HUES48 (cell line): ENCODE measurements at regions not wholly inside any gene's neighbourhood (a gene's known extent, or its start where the extent isn't known, plus 50 kb on each side); places are given as distances from the start of the nearest gene placed in this dataset.

Experiments used
- H3K27ac ChIP-seq: one replicate; pipeline ENCODE4 v1.7.0; 2013; ENCODE audit warnings: low read depth, low read length, inconsistent platforms
- H3K27me3 ChIP-seq: 2 replicates; pipeline ENCODE4 v1.6.1; 2013; ENCODE audit warnings: mild to moderate bottlenecking, low read length; ENCODE audit not compliant: control insufficient read depth, insufficient read depth
- H3K36me3 ChIP-seq: 2 replicates; pipeline ENCODE4 v1.6.1; 2013; ENCODE audit warnings: low read length; ENCODE audit not compliant: control insufficient read depth, insufficient read depth
- H3K4me1 ChIP-seq: 2 replicates; pipeline ENCODE4 v1.6.1; 2013; ENCODE audit warnings: mild to moderate bottlenecking, low read length; ENCODE audit not compliant: control insufficient read depth, insufficient read depth
- H3K4me3 ChIP-seq: 2 replicates; pipeline ENCODE4 v1.5.1; 2013; ENCODE audit warnings: mild to moderate bottlenecking, low read depth, low read length
- H3K9ac ChIP-seq: 2 replicates; pipeline ENCODE4 v1.6.1; 2013; ENCODE audit warnings: mild to moderate bottlenecking, low read depth, low read length, moderate library complexity
- H3K9me3 ChIP-seq: 2 replicates; pipeline ENCODE4 v1.6.1; 2013; ENCODE audit warnings: low read length; ENCODE audit not compliant: control insufficient read depth, insufficient read depth

DNA sequence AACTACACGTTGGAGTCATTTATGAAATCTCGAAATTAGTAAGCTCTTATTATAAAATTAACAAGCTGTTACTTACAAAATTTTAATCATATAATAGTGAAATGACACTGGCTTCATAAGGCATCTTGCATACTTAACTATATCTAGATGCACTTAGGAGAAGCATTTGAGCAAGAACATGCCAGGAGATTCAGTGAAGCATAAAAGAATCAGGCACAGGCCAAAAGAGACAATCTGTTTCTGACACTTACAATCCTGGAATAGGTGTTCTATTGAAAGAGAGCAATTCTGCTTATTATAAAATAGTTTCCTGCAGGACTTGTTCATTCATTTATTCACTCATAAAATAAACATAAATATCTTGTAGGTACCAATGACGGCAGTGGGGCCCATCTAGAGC, 1152.2 kb upstream of the CDH6 start:
- Histone ChIP-seq H3K9me3 (no peaks in the 10 kb centered on the region), H3K27ac (no peak overlapping the region), H3K9ac (no peak overlapping the region), H3K4me1 (no peaks in the 10 kb centered on the region), H3K4me3 (no peak overlapping the region), H3K27me3 (no peaks in the 10 kb centered on the region), H3K36me3 (no peaks in the 10 kb centered on the region)

DNA sequence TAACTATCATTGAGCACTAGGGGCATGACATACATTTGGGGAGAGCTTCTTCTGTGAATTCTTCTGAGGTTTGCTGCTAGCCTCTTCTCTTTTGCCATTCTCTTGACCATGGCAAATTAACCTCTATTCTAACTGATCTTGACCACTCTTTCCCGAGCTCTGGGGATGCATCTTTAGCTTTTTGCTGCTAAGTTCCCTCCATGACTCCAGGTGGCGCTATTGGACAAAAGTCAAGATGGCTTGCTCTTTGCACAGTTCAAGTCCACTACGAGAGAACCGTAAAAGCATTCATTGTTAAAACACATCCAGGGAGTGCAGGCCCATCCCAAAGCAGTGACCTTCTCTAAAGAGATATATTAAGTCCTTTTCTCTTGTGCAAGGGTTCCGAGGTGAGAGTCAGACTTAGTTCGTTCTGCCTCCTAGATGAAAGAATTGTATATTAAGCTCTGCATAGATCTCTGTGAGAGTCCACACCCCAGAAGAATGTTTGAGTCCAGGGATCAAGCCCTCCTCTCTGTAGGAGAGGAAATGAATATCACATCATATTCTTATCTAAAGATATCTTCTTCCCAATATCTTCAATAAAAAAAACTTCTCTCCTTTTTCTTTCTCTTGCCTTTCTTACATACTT, 1152.9 kb upstream of the CDH6 start:
- Histone ChIP-seq H3K4me1 (no peaks in the 10 kb centered on the region), H3K36me3 (no peaks in the 10 kb centered on the region), H3K9ac (no peak overlapping the region), H3K4me3 (no peak overlapping the region), H3K27ac (no peak overlapping the region), H3K27me3 (no peaks in the 10 kb centered on the region), H3K9me3 (no peaks in the 10 kb centered on the region; the same call in 1 of the 2 replicates)

- Histone ChIP-seq H3K4me3 (no peak overlapping the region), H3K9ac (no peak overlapping the region), H3K36me3 (no peaks in the 10 kb centered on the region), H3K4me1 (no peaks in the 10 kb centered on the region), H3K9me3 (no peaks in the 10 kb centered on the region; the same call in 1 of the 2 replicates), H3K27me3 (no peaks in the 10 kb centered on the region), H3K27ac (no peak overlapping the region)
Measured at GRCh38 chr5:30039379-30039778, 1154.1 kb upstream of the CDH6 start.

GRCh38 chr5:30034870-30035269, 1158.6 kb upstream of the CDH6 start:
- H3K9ac ChIP-seq = no peak overlapping the region
- H3K4me1 ChIP-seq = no peaks in the 10 kb centered on the region
- no peaks in the 10 kb centered on the region for H3K36me3 ChIP-seq
- H3K27ac ChIP-seq = no peak overlapping the region
- H3K9me3 ChIP-seq = no peaks in the 10 kb centered on the region; the same call in 1 of the 2 replicates
- H3K27me3 ChIP-seq = no peaks in the 10 kb centered on the region
- no peak overlapping the region for H3K4me3 ChIP-seq

GRCh38 chr5:30030101-30030500, 1163.4 kb upstream of the CDH6 start:
- Histone ChIP-seq H3K27ac (no peak overlapping the region), H3K4me3 (no peak overlapping the region), H3K27me3 (no peaks in the 10 kb centered on the region), H3K9me3 (no peaks in the 10 kb centered on the region), H3K9ac (no peak overlapping the region), H3K4me1 (no peaks in the 10 kb centered on the region), H3K36me3 (no peaks in the 10 kb centered on the region)

DNA sequence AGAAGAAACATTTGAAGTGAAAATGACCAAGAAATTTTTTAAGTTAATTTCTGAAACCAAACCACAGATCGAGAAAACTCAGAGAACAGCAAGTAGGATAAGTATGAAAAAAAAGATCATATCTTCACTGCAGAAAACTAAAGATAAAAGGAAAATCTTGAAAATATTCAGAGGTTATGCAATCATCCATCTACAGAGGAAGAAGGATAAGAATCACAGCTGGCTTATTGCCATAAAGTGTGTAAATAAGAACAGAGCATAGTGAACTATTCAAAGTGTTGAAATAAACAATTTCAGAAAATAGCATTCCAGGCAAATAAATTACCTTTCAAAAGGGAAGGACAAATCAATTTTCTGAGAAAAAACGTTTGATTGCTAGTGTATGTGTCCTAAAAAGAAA, 1191.7 kb upstream of the CDH6 start:
- Histone ChIP-seq H3K27ac (no peak overlapping the region), H3K27me3 (no peaks in the 10 kb centered on the region), H3K9ac (no peak overlapping the region), H3K9me3 (no peaks in the 10 kb centered on the region), H3K4me3 (no peak overlapping the region), H3K4me1 (no peaks in the 10 kb centered on the region), H3K36me3 (no peaks in the 10 kb centered on the region)

DNA sequence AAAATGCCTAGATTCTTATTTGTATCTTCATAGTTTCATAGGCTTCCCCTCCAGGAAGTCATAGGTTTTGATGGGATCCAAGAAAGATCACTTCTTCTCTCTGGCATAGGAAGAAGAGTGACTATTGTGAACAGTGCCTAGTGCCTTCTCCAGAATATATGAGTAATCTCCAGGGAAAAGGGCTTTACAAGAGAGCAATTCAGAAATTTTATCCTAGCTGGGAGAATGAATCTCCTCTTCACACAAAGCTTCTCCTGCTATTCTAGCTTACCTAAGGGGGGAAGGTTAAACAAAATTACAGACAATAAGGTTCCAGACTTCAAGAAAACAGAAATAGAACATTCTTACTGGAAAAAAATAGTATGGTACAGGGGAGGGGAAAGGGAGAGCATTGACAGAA, 1193.3 kb upstream of the CDH6 start:
- Histone ChIP-seq H3K36me3 (no peaks in the 10 kb centered on the region), H3K27me3 (no peaks in the 10 kb centered on the region), H3K27ac (no peak overlapping the region), H3K4me1 (no peaks in the 10 kb centered on the region), H3K9ac (no peak overlapping the region), H3K9me3 (no peaks in the 10 kb centered on the region), H3K4me3 (no peak overlapping the region)

DNA sequence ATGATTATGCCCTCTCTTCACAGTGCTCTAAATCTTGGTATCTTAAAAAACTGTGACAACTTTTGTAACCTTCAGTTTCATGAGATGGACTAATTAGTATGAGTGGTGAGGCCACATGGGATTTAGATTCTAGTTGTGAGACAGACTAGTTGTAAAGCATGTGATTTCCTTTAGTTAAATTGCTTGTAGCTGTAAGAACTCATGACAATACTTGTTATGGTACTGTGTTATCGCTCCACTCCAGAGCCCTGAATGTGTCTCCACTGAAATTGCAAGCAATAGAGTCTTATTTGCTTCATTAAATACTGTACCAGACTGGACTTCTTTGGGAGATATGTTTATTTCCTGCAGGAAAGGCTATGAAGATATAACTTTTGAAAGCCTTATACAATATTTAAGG, 1198.3 kb upstream of the CDH6 start:
- Histone ChIP-seq H3K36me3 (no peaks in the 10 kb centered on the region), H3K9ac (no peak overlapping the region), H3K9me3 (no peaks in the 10 kb centered on the region), H3K4me1 (no peaks in the 10 kb centered on the region), H3K27me3 (no peaks in the 10 kb centered on the region), H3K4me3 (no peak overlapping the region), H3K27ac (no peak overlapping the region)

GRCh38 chr5:29994519-29994918, 1199.0 kb upstream of the CDH6 start:
- Histone ChIP-seq H3K9ac (no peak overlapping the region), H3K27ac (no peak overlapping the region), H3K36me3 (no peaks in the 10 kb centered on the region), H3K4me3 (no peak overlapping the region), H3K27me3 (no peaks in the 10 kb centered on the region), H3K9me3 (no peaks in the 10 kb centered on the region), H3K4me1 (no peaks in the 10 kb centered on the region)

GRCh38 chr5:29993286-29993685, 1200.2 kb upstream of the CDH6 start:
- Histone ChIP-seq H3K9ac (no peak overlapping the region), H3K27ac (no peak overlapping the region)

DNA sequence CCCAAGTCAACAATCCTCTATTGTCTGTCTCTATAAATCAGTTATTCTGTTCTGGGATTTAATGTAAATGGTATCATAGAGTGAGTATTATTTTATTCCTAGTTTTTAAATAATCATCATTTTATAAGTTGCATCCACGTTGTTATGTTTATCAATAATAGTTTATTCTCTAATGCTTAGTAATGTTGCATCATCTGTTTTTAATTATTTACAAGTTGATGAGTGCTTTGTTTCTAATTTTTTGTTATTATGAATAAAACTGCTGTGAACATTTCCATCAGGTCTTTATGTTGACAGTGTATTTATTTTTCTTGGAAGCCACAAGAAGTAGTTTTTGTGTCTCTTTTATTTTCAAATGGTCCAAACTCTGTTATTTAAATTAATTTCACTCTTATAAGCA, 1201.2 kb upstream of the CDH6 start:
- H3K36me3 ChIP-seq = no peaks in the 10 kb centered on the region
- no peaks in the 10 kb centered on the region for H3K27me3 ChIP-seq
- no peaks in the 10 kb centered on the region for H3K9me3 ChIP-seq
- H3K4me3 ChIP-seq = no peak overlapping the region
- H3K27ac ChIP-seq = no peak overlapping the region
- no peak overlapping the region for H3K9ac ChIP-seq
- no peaks in the 10 kb centered on the region for H3K4me1 ChIP-seq

More at GRCh38 chr5:29993286-29993685, 1200.2 kb upstream of the CDH6 start:
- no peaks in the 10 kb centered on the region for H3K9me3 ChIP-seq
- no peak overlapping the region for H3K4me3 ChIP-seq
- no peaks in the 10 kb centered on the region for H3K4me1 ChIP-seq
- no peaks in the 10 kb centered on the region for H3K36me3 ChIP-seq
- H3K27me3 ChIP-seq = no peaks in the 10 kb centered on the region

GRCh38 chr5:29990681-29991080, 1202.8 kb upstream of the CDH6 start:
- no peak overlapping the region for H3K9ac ChIP-seq
- H3K36me3 ChIP-seq = no peaks in the 10 kb centered on the region
- H3K4me3 ChIP-seq = no peak overlapping the region
- no peaks in the 10 kb centered on the region for H3K27me3 ChIP-seq
- H3K9me3 ChIP-seq = no peaks in the 10 kb centered on the region
- H3K4me1 ChIP-seq = no peaks in the 10 kb centered on the region
- H3K27ac ChIP-seq = no peak overlapping the region
